ENCODE measurements at regions not wholly inside any gene's neighbourhood (a gene's known extent, or its start where the extent isn't known, plus 50 kb on each side); places are given as distances from the start of the nearest gene placed in this dataset.

GRCh38 chr15:39443659-39444219 is 137.1 kb upstream of the THBS1 start:
- TF ChIP-seq, protein P1, sequence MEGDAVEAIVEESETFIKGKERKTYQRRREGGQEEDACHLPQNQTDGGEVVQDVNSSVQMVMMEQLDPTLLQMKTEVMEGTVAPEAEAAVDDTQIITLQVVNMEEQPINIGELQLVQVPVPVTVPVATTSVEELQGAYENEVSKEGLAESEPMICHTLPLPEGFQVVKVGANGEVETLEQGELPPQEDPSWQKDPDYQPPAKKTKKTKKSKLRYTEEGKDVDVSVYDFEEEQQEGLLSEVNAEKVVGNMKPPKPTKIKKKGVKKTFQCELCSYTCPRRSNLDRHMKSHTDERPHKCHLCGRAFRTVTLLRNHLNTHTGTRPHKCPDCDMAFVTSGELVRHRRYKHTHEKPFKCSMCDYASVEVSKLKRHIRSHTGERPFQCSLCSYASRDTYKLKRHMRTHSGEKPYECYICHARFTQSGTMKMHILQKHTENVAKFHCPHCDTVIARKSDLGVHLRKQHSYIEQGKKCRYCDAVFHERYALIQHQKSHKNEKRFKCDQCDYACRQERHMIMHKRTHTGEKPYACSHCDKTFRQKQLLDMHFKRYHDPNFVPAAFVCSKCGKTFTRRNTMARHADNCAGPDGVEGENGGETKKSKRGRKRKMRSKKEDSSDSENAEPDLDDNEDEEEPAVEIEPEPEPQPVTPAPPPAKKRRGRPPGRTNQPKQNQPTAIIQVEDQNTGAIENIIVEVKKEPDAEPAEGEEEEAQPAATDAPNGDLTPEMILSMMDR (IDR thresholded peaks at IDR 0.05 in 8 of 11, conservative IDR thresholded peaks at IDR 0.05 in 3 of 11) = no peak
- no peak for TF ChIP-seq POLR2A (IDR thresholded peaks at IDR 0.05)

All from spleen (tissue), 7 donors.